Pancreas (tissue), 10 donors: ENCODE measurements at regions not wholly inside any gene's neighbourhood (a gene's known extent, or its start where the extent isn't known, plus 50 kb on each side); places are given as distances from the start of the nearest gene placed in this dataset.

Source experiments
- ATAC-seq, 4 donors: fragments of 200-7000 bp; cut with Tn5 transposase; one replicate each; pipeline versions ENCODE4 v1.8.0 to v1.9.1; 2020; ENCODE audit warnings: mild to moderate bottlenecking in 4 of 4, moderate library complexity in 4 of 4
- DNase-seq, 6 donors: peaks; one replicate each; pipeline ENCODE4 v3.0.0-alpha.2; 2020
- FAIRE-seq: peaks from 2 replicates; lab custom pipeline; 2012; peaks lifted over from hg19 to GRCh38; lab: Jason Lieb, UNC
- H3K27ac ChIP-seq, 4 donors: fragments of 200-600 bp; sonication (generic); 1 replicate in 3 of 4; 2 replicates in 1 of 4; pipeline versions ENCODE4 v1.5.0 to v1.8.0; 2020
- H3K27me3 ChIP-seq, 4 donors: fragments of 200-600 bp; one replicate each; pipeline ENCODE4 v1.8.0; 2021
- H3K36me3 ChIP-seq, 3 donors: fragments of 200-600 bp; sonication (generic) in 1 of 3; one replicate each; pipeline versions ENCODE4 v1.5.0 to v1.8.0; 2020 to 2021
- H3K4me1 ChIP-seq, 3 donors: fragments of 200-600 bp; one replicate each; pipeline ENCODE4 v1.8.0; 2021
- H3K4me3 ChIP-seq, 4 donors: fragments of 200-600 bp; sonication (generic) in 2 of 4; one replicate each; pipeline versions ENCODE4 v1.5.0 to v1.8.0; 2020 to 2021
- H3K9me3 ChIP-seq, 4 donors: fragments of 200-600 bp; one replicate each; pipeline ENCODE4 v1.8.0; 2021
- CTCF ChIP-seq, 4 donors: fragments of 200-600 bp; sonication (generic) in 3 of 4; IDR thresholded peaks; one replicate each; pipeline versions ENCODE4 v1.5.0 to v1.8.0; 2021; ENCODE audit warnings: antibody characterized with exemption in 4 of 4
- WGBS, 2 donors: extraction: QIAGEN DNeasy Blood & Tissue Kit; methylation state at CpG; one replicate each; pipeline ENCODE4 v1.1.7; 2013; 5-methylcytosine and 5-hydroxymethylcytosine counted together
- intact Hi-C, 3 donors: fragments of 100-400 bp; cut with DNase I; formaldehyde crosslinking; loops; one replicate each; pipeline versions ENCODE4 v1.11.1 to v1.14.2; 2022
- microRNA-seq, 2 donors: library from miRNA; unstranded; fragments of <30 nt; microRNA quantifications; one replicate each; pipeline versions ENCODE4 to v1.1.0, GENCODE V29; 2019 to 2020
- donor health status: healthy with polysubstance abuse.
- donor health status: DM: no; HTN: no; CAD: no; lungs with moderate emphysema.
- donor health status: DM: no; HTN: no; CAD: no.
- donor health status: control.
- donor health status: control.
- donor health status: Bipolar disorder and iron deficiency.
- donor health status: DM: yes; HTN: yes; CAD: no.
- donor health status: DM: no; HTN: no; CAD: no.
- donor health status: DM: no; HTN: no; CAD: no.
- donor health status: DM: yes; HTN: yes; CAD: no.

GRCh38 chr1:94591823-94592570 is 50.4 kb upstream of the F3 start:
- FAIRE-seq (no peak), ATAC-seq (no peak), DNase-seq (no peak)
- Histone ChIP-seq H3K4me1 (peaks cover 0 to 9% (median 0%) of the 10 kb centered on the region in 3 donors), H3K27ac (no peak overlapping the region), H3K9me3 (no peaks in the 10 kb centered on the region), H3K27me3 (no peaks in the 10 kb centered on the region), H3K4me3 (no peak overlapping the region), H3K36me3 (no peaks in the 10 kb centered on the region)
- no peak for TF ChIP-seq CTCF (IDR thresholded peaks at IDR 0.05)
- intact Hi-C loops = no loop called here
- 92 to 94% methylated on average over 7 of the region's 7 CpGs for WGBS, 2 donors

Small RNA genes in the stretch of these regions (microRNA-seq; reads per million reads assigned to microRNA genes)
- gene MIR378G = 0 reads per million in 2 donors
